Pancreas (tissue), 10 donors: ENCODE measurements at regions not wholly inside any gene's neighbourhood (a gene's known extent, or its start where the extent isn't known, plus 50 kb on each side); places are given as distances from the start of the nearest gene placed in this dataset.
A peak's percentile ranks its signal among the peaks of the same experiment; 100 is the strongest.

Source experiments
- ATAC-seq, 4 donors: fragments of 200-7000 bp; cut with Tn5 transposase; one replicate each; pipeline versions ENCODE4 v1.8.0 to v1.9.1; 2020; ENCODE audit warnings: mild to moderate bottlenecking in 4 of 4, moderate library complexity in 4 of 4
- DNase-seq, 6 donors: peaks; one replicate each; pipeline ENCODE4 v3.0.0-alpha.2; 2020
- FAIRE-seq: peaks from 2 replicates; lab custom pipeline; 2012; peaks lifted over from hg19 to GRCh38; lab: Jason Lieb, UNC
- H3K27ac ChIP-seq, 4 donors: fragments of 200-600 bp; sonication (generic); 1 replicate in 3 of 4; 2 replicates in 1 of 4; pipeline versions ENCODE4 v1.5.0 to v1.8.0; 2020
- H3K27me3 ChIP-seq, 4 donors: fragments of 200-600 bp; one replicate each; pipeline ENCODE4 v1.8.0; 2021
- H3K36me3 ChIP-seq, 3 donors: fragments of 200-600 bp; sonication (generic) in 1 of 3; one replicate each; pipeline versions ENCODE4 v1.5.0 to v1.8.0; 2020 to 2021
- H3K4me1 ChIP-seq, 3 donors: fragments of 200-600 bp; one replicate each; pipeline ENCODE4 v1.8.0; 2021
- H3K4me3 ChIP-seq, 4 donors: fragments of 200-600 bp; sonication (generic) in 2 of 4; one replicate each; pipeline versions ENCODE4 v1.5.0 to v1.8.0; 2020 to 2021
- H3K9me3 ChIP-seq, 4 donors: fragments of 200-600 bp; one replicate each; pipeline ENCODE4 v1.8.0; 2021
- CTCF ChIP-seq, 4 donors: fragments of 200-600 bp; sonication (generic) in 3 of 4; IDR thresholded peaks; one replicate each; pipeline versions ENCODE4 v1.5.0 to v1.8.0; 2021; ENCODE audit warnings: antibody characterized with exemption in 4 of 4
- WGBS, 2 donors: extraction: QIAGEN DNeasy Blood & Tissue Kit; methylation state at CpG; one replicate each; pipeline ENCODE4 v1.1.7; 2013; 5-methylcytosine and 5-hydroxymethylcytosine counted together
- intact Hi-C, 3 donors: fragments of 100-400 bp; cut with DNase I; formaldehyde crosslinking; loops; one replicate each; pipeline versions ENCODE4 v1.11.1 to v1.14.2; 2022
- donor health status: healthy with polysubstance abuse.
- donor health status: DM: no; HTN: no; CAD: no; lungs with moderate emphysema.
- donor health status: DM: no; HTN: no; CAD: no.
- donor health status: control.
- donor health status: control.
- donor health status: Bipolar disorder and iron deficiency.
- donor health status: DM: yes; HTN: yes; CAD: no.
- donor health status: DM: no; HTN: no; CAD: no.
- donor health status: DM: no; HTN: no; CAD: no.
- donor health status: DM: yes; HTN: yes; CAD: no.

DNA sequence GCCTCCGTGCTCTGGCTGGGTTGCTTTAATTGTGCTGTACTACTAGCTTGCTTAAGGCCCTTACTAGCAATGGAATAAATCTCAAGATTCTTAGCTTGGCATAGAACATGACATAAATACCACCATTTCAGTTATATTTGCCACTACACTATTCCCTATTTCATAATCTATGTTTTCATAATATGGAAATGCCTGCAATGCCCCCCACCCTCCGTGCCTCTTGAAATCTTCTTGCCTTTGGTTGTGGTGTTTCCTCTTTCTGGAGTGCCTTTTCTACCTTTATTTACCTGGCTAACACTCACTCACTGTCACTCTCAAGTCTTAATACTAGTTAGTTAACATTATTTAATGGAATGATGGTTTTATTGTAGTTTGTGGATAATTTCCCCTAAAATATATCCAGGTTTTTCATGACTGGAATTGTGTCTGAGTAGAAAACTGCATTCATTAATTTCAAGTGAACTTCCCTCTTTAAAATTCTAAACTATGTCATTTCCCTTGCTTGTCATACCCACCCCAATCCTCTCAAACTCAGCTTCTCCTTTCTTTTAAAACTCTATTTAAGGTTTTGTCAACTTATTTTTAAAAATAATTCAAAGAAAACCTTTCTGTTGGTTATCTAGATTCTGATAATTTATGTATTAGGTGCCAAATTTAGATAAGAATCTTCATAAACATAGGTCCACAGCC is 521.7 kb upstream of the DAB2 start:
- FAIRE-seq (no peak), DNase-seq (no peak), ATAC-seq (no peak)
- H3K4me3 ChIP-seq = no peak overlapping the region
- H3K9me3 ChIP-seq = no peaks in the 10 kb centered on the region
- peaks cover 0 to 15% (median 0%) of the 10 kb centered on the region in 3 donors for H3K4me1 ChIP-seq
- no peak overlapping the region for H3K27ac ChIP-seq
- 87 to 97% methylated on average over 2 of the region's 2 CpGs for WGBS, 2 donors
- H3K36me3 ChIP-seq = no peaks in the 10 kb centered on the region
- no peak for TF ChIP-seq CTCF (IDR thresholded peaks at IDR 0.05)
- H3K27me3 ChIP-seq = no peaks in the 10 kb centered on the region
- intact Hi-C loops = loop anchor here in 1 of 3 donors (10.0 kb wide), 1 partner anchor 738 kb away; no protein-coding TSS in a partner anchor

DNA sequence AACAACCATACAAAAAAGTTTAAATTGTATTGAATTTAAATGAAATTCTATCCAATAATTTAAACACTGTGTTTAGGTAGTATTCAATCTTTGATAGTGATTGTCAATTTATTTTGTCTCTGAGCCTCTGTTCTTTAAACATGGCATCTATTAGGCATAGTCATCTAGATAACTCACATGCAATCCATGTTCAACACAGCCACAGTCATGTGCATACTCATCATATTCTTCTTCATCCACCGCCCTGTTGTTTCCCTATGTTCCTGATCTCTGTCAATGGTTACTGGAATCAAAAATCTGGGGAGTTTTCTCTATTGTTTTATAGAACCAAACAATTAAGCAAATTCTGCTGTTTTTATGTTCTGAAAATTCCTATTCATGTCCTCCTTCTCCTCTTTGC is 521.1 kb upstream of the DAB2 start:
- DNase-seq (no peak), FAIRE-seq (no peak), ATAC-seq (no peak)
- intact Hi-C loops = loop anchor here in 1 of 3 donors (10.0 kb wide), 1 partner anchor 739 kb away; no protein-coding TSS in a partner anchor
- no peak for TF ChIP-seq CTCF (IDR thresholded peaks at IDR 0.05)
- Histone ChIP-seq H3K9me3 (no peaks in the 10 kb centered on the region), H3K4me3 (no peak overlapping the region), H3K27ac (no peak overlapping the region), H3K36me3 (no peaks in the 10 kb centered on the region), H3K4me1 (peaks cover 0 to 15% (median 0%) of the 10 kb centered on the region in 3 donors), H3K27me3 (no peaks in the 10 kb centered on the region)
- 96 to 97% methylated on average over 1 of the region's 1 CpG for WGBS, 2 donors

GRCh38 chr5:39943811-39944210 is 519.0 kb upstream of the DAB2 start:
- intact Hi-C loops = loop anchor here in 1 of 3 donors (10.0 kb wide), 1 partner anchor 741 kb away; no protein-coding TSS in a partner anchor
- FAIRE-seq (no peak), DNase-seq (no peak), ATAC-seq (no peak)
- no peak for TF ChIP-seq CTCF (IDR thresholded peaks at IDR 0.05)
- H3K27me3 ChIP-seq = no peaks in the 10 kb centered on the region
- peaks cover 0 to 15% (median 0%) of the 10 kb centered on the region in 3 donors for H3K4me1 ChIP-seq
- H3K9me3 ChIP-seq = no peaks in the 10 kb centered on the region
- 78 to 82% methylated on average over 1 of the region's 1 CpG for WGBS, 2 donors
- no peak overlapping the region for H3K4me3 ChIP-seq
- no peak overlapping the region for H3K27ac ChIP-seq
- H3K36me3 ChIP-seq = no peaks in the 10 kb centered on the region

DNA sequence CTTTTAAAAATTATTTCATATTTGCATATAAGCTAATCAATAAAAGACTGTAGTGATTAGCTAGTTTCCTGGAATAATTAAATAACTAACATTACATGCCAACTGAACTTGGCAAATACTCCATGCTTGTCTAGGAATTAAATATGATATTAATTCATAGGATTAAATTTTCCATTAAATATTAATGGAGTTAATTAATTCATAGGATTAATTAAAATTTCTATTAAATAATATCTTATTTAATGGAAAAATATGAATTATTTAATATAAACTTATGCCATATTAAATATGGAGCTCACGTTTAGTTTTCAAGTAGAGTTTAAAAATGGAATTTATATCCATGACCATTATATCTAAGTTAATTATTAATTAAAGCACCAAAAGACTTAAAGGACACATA is 517.8 kb upstream of the DAB2 start:
- intact Hi-C loops = loop anchor here in 1 of 3 donors (10.0 kb wide), 1 partner anchor 742 kb away; no protein-coding TSS in a partner anchor

More for the DNA sequence above, 517.8 kb upstream of the DAB2 start:
- H3K27me3 ChIP-seq = no peaks in the 10 kb centered on the region
- TF ChIP-seq CTCF (IDR thresholded peaks at IDR 0.05) = no peak
- FAIRE-seq (peak; percentile 94), ATAC-seq (no peak), DNase-seq (no peak)
- no peak overlapping the region for H3K4me3 ChIP-seq
- WGBS, 2 donors = 70 to 71% methylated on average over 1 of the region's 1 CpG
- H3K27ac ChIP-seq = no peak overlapping the region
- peaks cover 0 to 6% (median 0%) of the 10 kb centered on the region in 3 donors for H3K4me1 ChIP-seq
- no peaks in the 10 kb centered on the region for H3K36me3 ChIP-seq
- H3K9me3 ChIP-seq = no peaks in the 10 kb centered on the region
